HG02798 (cell line): ENCODE measurements at regions not wholly inside any gene's neighbourhood (a gene's known extent, or its start where the extent isn't known, plus 50 kb on each side); places are given as distances from the start of the nearest gene placed in this dataset.

Experiments used
- ATAC-seq: cut with Tn5 transposase; IDR thresholded peaks from one replicate; pipeline ENCODE4 v1.9.1; 2021; ENCODE audit warnings: mild to moderate bottlenecking; ENCODE audit not compliant: unreplicated experiment, poor library complexity

- peak; percentile 95 for ATAC-seq
Measured at GRCh38 chr11:88231894-88232482, 56.7 kb upstream of the RAB38 start.

DNA sequence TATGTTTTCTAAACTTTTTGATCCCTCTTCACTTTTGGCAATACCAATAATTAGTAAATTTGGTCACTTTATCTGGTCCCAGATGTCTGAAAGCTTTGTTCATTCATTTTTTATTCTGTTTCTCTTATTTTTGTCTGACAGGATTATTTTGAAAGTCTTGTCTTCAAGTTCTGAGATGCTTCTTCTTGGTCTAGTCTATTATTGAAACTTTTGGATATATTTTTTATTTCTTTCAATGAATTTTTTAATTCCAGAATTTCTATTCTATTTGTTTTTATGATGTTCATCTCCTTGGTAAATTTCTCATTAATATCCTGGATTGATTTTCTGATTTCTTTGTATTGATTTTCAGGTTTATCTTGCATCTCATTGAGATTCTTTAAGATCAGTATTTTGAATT lies 54.1 kb upstream of the RAB38 start:
- ATAC-seq, result no peak
